ENCODE measurements at regions not wholly inside any gene's neighbourhood (a gene's known extent, or its start where the extent isn't known, plus 50 kb on each side); places are given as distances from the start of the nearest gene placed in this dataset.

DNA sequence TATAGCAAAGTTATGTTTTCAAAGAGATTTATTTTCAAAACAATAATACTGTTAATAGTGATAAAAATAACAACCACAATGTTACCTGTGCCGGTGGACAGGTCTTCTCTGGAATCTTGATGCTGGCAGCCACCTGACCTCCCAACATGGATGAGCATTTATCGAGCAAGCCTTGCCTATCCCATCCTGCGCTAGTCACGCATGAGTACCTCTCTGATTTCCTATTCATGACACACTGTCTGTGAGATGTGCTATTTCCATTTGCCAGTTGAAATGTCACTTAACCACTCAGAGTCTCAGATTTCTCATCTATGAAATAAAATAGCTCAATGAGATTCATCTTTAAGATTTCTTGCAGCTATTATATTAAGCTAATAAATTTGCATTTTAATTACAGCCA, 341.2 kb upstream of the VWC2 start (continued):
- TF ChIP-seq CREB1 (CRISPR knock-in tag; IDR thresholded peaks at IDR 0.05) (no peak), NFYB (CRISPR knock-in tag; conservative IDR thresholded peaks at IDR 0.05; ENCODE audit: low read depth) (no peak), TCF7 (CRISPR knock-in tag; IDR thresholded peaks at IDR 0.05; ENCODE audit: low read depth) (no peak)
- TF ChIP-seq, protein P1, sequence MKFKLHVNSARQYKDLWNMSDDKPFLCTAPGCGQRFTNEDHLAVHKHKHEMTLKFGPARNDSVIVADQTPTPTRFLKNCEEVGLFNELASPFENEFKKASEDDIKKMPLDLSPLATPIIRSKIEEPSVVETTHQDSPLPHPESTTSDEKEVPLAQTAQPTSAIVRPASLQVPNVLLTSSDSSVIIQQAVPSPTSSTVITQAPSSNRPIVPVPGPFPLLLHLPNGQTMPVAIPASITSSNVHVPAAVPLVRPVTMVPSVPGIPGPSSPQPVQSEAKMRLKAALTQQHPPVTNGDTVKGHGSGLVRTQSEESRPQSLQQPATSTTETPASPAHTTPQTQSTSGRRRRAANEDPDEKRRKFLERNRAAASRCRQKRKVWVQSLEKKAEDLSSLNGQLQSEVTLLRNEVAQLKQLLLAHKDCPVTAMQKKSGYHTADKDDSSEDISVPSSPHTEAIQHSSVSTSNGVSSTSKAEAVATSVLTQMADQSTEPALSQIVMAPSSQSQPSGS (CRISPR knock-in tag; IDR thresholded peaks at IDR 0.05; ENCODE audit: borderline replicate concordance, low read depth) = no peak
- TF ChIP-seq, protein P2, sequence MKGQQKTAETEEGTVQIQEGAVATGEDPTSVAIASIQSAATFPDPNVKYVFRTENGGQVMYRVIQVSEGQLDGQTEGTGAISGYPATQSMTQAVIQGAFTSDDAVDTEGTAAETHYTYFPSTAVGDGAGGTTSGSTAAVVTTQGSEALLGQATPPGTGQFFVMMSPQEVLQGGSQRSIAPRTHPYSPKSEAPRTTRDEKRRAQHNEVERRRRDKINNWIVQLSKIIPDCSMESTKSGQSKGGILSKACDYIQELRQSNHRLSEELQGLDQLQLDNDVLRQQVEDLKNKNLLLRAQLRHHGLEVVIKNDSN (CRISPR knock-in tag; IDR thresholded peaks at IDR 0.05) = no peak
- TF ChIP-seq, protein P3, sequence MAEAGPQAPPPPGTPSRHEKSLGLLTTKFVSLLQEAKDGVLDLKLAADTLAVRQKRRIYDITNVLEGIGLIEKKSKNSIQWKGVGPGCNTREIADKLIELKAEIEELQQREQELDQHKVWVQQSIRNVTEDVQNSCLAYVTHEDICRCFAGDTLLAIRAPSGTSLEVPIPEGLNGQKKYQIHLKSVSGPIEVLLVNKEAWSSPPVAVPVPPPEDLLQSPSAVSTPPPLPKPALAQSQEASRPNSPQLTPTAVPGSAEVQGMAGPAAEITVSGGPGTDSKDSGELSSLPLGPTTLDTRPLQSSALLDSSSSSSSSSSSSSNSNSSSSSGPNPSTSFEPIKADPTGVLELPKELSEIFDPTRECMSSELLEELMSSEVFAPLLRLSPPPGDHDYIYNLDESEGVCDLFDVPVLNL (CRISPR knock-in tag; IDR thresholded peaks at IDR 0.05; ENCODE audit: borderline replicate concordance, low read depth) = no peak
- TF ChIP-seq, protein P4, sequence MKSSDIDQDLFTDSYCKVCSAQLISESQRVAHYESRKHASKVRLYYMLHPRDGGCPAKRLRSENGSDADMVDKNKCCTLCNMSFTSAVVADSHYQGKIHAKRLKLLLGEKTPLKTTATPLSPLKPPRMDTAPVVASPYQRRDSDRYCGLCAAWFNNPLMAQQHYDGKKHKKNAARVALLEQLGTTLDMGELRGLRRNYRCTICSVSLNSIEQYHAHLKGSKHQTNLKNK (CRISPR knock-in tag; IDR thresholded peaks at IDR 0.05) = no peak

DNA sequence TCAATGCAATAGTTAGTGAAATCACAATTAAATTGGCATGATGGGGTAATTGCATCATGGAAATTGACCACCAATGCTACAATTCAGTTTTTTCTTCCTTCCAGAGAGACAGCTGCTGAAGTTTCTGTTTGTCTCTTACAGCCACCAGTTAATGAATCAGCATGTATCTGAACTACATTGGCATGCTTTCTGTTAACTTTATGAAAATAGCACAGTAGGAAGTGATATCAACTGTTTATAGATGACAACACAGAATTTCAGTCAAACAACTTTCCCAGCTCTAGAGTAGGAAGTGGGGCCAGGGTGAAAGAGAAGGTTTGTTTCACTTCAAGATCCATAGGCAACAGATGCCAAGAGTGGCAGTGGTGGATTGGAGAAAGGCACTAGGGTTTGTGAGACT, 339.6 kb upstream of the VWC2 start:
- ATAC-seq = no peak
- POLR2A ChIA-PET = no interaction called here

More for the DNA sequence above, 339.6 kb upstream of the VWC2 start:
- DNase-seq (ENCODE audit: low spot score) = no peak
- Mint-ChIP-seq H3K4me3 (no peak overlapping the region), H3K27ac (no peak overlapping the region; the same call in 1 of the 2 replicates), H3K27me3 (ENCODE audit: low read depth) (no peaks in the 10 kb centered on the region), H3K36me3 (no peaks in the 10 kb centered on the region), H3K4me1 (peaks cover 6% of the 10 kb centered on the region; the same call in 1 of the 2 replicates), H3K9me3 (peaks cover 6% of the 10 kb centered on the region)
- TF ChIP-seq CREB1 (CRISPR knock-in tag; IDR thresholded peaks at IDR 0.05) (no peak), SOX15 (CRISPR knock-in tag; IDR thresholded peaks at IDR 0.05) (no peak), ZNF423 (CRISPR knock-in tag; IDR thresholded peaks at IDR 0.05) (no peak), ELF4 (CRISPR knock-in tag; IDR thresholded peaks at IDR 0.05; ENCODE audit: low read depth) (no peak), SMAD3 (CRISPR knock-in tag; IDR thresholded peaks at IDR 0.05; ENCODE audit: borderline replicate concordance) (no peak), FOXK1 (CRISPR knock-in tag; IDR thresholded peaks at IDR 0.05) (no peak), NR1H2 (CRISPR knock-in tag; IDR thresholded peaks at IDR 0.05) (no peak)
- TF ChIP-seq, protein P5, sequence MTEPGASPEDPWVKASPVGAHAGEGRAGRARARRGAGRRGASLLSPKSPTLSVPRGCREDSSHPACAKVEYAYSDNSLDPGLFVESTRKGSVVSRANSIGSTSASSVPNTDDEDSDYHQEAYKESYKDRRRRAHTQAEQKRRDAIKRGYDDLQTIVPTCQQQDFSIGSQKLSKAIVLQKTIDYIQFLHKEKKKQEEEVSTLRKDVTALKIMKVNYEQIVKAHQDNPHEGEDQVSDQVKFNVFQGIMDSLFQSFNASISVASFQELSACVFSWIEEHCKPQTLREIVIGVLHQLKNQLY (CRISPR knock-in tag; IDR thresholded peaks at IDR 0.05) = no peak
- TF ChIP-seq, protein P6, sequence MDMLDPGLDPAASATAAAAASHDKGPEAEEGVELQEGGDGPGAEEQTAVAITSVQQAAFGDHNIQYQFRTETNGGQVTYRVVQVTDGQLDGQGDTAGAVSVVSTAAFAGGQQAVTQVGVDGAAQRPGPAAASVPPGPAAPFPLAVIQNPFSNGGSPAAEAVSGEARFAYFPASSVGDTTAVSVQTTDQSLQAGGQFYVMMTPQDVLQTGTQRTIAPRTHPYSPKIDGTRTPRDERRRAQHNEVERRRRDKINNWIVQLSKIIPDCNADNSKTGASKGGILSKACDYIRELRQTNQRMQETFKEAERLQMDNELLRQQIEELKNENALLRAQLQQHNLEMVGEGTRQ (CRISPR knock-in tag; IDR thresholded peaks at IDR 0.05) = no peak
- TF ChIP-seq, protein P7, sequence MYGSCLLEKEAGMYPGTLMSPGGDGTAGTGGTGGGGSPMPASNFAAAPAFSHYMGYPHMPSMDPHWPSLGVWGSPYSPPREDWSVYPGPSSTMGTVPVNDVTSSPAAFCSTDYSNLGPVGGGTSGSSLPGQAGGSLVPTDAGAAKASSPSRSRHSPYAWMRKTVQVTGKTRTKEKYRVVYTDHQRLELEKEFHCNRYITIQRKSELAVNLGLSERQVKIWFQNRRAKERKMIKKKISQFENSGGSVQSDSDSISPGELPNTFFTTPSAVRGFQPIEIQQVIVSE (CRISPR knock-in tag; IDR thresholded peaks at IDR 0.05; ENCODE audit: borderline replicate concordance) = no peak
- TF ChIP-seq, protein P8, sequence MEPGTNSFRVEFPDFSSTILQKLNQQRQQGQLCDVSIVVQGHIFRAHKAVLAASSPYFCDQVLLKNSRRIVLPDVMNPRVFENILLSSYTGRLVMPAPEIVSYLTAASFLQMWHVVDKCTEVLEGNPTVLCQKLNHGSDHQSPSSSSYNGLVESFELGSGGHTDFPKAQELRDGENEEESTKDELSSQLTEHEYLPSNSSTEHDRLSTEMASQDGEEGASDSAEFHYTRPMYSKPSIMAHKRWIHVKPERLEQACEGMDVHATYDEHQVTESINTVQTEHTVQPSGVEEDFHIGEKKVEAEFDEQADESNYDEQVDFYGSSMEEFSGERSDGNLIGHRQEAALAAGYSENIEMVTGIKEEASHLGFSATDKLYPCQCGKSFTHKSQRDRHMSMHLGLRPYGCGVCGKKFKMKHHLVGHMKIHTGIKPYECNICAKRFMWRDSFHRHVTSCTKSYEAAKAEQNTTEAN (CRISPR knock-in tag; IDR thresholded peaks at IDR 0.05) = no peak
- TF ChIP-seq, protein P3 (CRISPR knock-in tag; IDR thresholded peaks at IDR 0.05; ENCODE audit: borderline replicate concordance, low read depth) = no peak
- CTCF ChIA-PET = no interaction called here
